ENCODE measurements at regions not wholly inside any gene's neighbourhood (a gene's known extent, or its start where the extent isn't known, plus 50 kb on each side); places are given as distances from the start of the nearest gene placed in this dataset.

DNA sequence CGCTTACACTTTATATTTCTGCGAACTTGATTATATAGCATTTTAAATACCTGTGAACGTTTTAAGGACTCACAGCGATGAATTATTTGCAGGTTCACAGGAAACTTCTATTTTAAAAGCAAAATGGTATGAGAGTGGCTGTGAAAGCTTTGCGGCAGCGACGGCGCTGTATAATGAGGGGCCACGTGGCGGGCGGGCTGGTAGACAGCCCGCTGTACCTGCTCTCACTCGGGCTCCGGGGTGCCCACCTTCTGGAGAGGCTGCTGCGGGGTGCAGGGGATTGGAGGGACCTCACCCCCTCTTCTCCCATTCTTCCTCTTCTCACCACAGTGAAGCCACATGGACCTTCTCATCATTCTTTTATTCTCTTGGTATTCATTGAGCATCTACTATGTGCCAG, 164.2 kb upstream of the MYL2 start:
- TF ChIP-seq EZH2 (IDR thresholded peaks at IDR 0.05; ENCODE audit: borderline replicate concordance, insufficient read depth, low read length, poor library complexity, severe bottlenecking) (no peak), RAD21 (conservative IDR thresholded peaks at IDR 0.05) (no peak), POLR2AphosphoS5 (IDR thresholded peaks at IDR 0.05) (no peak), EP300 (conservative IDR thresholded peaks at IDR 0.05; ENCODE audit: poor library complexity, severe bottlenecking) (no peak), SMC3 (conservative IDR thresholded peaks at IDR 0.05; ENCODE audit: poor library complexity) (no peak), MXI1 (conservative IDR thresholded peaks at IDR 0.05; ENCODE audit: poor library complexity, severe bottlenecking) (no peak)
- TF ChIP-seq, protein P1, sequence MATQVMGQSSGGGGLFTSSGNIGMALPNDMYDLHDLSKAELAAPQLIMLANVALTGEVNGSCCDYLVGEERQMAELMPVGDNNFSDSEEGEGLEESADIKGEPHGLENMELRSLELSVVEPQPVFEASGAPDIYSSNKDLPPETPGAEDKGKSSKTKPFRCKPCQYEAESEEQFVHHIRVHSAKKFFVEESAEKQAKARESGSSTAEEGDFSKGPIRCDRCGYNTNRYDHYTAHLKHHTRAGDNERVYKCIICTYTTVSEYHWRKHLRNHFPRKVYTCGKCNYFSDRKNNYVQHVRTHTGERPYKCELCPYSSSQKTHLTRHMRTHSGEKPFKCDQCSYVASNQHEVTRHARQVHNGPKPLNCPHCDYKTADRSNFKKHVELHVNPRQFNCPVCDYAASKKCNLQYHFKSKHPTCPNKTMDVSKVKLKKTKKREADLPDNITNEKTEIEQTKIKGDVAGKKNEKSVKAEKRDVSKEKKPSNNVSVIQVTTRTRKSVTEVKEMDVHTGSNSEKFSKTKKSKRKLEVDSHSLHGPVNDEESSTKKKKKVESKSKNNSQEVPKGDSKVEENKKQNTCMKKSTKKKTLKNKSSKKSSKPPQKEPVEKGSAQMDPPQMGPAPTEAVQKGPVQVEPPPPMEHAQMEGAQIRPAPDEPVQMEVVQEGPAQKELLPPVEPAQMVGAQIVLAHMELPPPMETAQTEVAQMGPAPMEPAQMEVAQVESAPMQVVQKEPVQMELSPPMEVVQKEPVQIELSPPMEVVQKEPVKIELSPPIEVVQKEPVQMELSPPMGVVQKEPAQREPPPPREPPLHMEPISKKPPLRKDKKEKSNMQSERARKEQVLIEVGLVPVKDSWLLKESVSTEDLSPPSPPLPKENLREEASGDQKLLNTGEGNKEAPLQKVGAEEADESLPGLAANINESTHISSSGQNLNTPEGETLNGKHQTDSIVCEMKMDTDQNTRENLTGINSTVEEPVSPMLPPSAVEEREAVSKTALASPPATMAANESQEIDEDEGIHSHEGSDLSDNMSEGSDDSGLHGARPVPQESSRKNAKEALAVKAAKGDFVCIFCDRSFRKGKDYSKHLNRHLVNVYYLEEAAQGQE (IDR thresholded peaks at IDR 0.05; ENCODE audit: borderline replicate concordance): no peak
- TF ChIP-seq, protein P2, sequence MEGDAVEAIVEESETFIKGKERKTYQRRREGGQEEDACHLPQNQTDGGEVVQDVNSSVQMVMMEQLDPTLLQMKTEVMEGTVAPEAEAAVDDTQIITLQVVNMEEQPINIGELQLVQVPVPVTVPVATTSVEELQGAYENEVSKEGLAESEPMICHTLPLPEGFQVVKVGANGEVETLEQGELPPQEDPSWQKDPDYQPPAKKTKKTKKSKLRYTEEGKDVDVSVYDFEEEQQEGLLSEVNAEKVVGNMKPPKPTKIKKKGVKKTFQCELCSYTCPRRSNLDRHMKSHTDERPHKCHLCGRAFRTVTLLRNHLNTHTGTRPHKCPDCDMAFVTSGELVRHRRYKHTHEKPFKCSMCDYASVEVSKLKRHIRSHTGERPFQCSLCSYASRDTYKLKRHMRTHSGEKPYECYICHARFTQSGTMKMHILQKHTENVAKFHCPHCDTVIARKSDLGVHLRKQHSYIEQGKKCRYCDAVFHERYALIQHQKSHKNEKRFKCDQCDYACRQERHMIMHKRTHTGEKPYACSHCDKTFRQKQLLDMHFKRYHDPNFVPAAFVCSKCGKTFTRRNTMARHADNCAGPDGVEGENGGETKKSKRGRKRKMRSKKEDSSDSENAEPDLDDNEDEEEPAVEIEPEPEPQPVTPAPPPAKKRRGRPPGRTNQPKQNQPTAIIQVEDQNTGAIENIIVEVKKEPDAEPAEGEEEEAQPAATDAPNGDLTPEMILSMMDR (IDR thresholded peaks at IDR 0.05; ENCODE audit: poor library complexity, severe bottlenecking): no peak
